ENCODE measurements at regions not wholly inside any gene's neighbourhood (a gene's known extent, or its start where the extent isn't known, plus 50 kb on each side); places are given as distances from the start of the nearest gene placed in this dataset.

GRCh38 chr2:145033438-145033837, 513.5 kb upstream of the ZEB2 start:
- no peak for DNase-seq

- no peak for DNase-seq
Measured at GRCh38 chr2:145032791-145033190, 512.9 kb upstream of the ZEB2 start.

GRCh38 chr2:145029873-145030272, 510.0 kb upstream of the ZEB2 start:
- DNase-seq: no peak

- no peak for DNase-seq
Measured at GRCh38 chr2:145029081-145029480, 509.2 kb upstream of the ZEB2 start.

GRCh38 chr2:145028101-145028920, 508.4 kb upstream of the ZEB2 start:
- DNase-seq: no peak

GRCh38 chr2:145026456-145027455, 506.8 kb upstream of the ZEB2 start:
- DNase-seq: no peak

- DNase-seq: no peak
Measured at GRCh38 chr2:145025382-145025781, 505.5 kb upstream of the ZEB2 start.

- no peak for DNase-seq
Measured at GRCh38 chr2:145023334-145023934, 503.5 kb upstream of the ZEB2 start.

- DNase-seq: no peak
Measured at GRCh38 chr2:145022666-145023333, 502.9 kb upstream of the ZEB2 start.

GRCh38 chr2:145021962-145022665, 502.2 kb upstream of the ZEB2 start:
- no peak for DNase-seq

- no peak for DNase-seq
Measured at GRCh38 chr2:145020694-145021093, 500.8 kb upstream of the ZEB2 start.

- DNase-seq: no peak
Measured at GRCh38 chr2:145020139-145020538, 500.2 kb upstream of the ZEB2 start.

GRCh38 chr2:145018502-145018901, 498.6 kb upstream of the ZEB2 start:
- DNase-seq: no peak

GRCh38 chr2:145017149-145017548, 497.2 kb upstream of the ZEB2 start:
- no peak for DNase-seq

- DNase-seq: no peak
Measured at GRCh38 chr2:145016711-145017110, 496.8 kb upstream of the ZEB2 start.

- no peak for DNase-seq
Measured at GRCh38 chr2:145015561-145015960, 495.6 kb upstream of the ZEB2 start.

GRCh38 chr2:145012806-145013205, 492.9 kb upstream of the ZEB2 start:
- DNase-seq: no peak

GRCh38 chr2:145012214-145012670, 492.3 kb upstream of the ZEB2 start:
- no peak for DNase-seq

- DNase-seq: no peak
Measured at GRCh38 chr2:145010635-145011034, 490.7 kb upstream of the ZEB2 start.

GRCh38 chr2:145007960-145008263, 488.0 kb upstream of the ZEB2 start:
- no peak for DNase-seq

- DNase-seq: no peak
Measured at GRCh38 chr2:145007093-145007959, 487.4 kb upstream of the ZEB2 start.
